ENCODE measurements at regions not wholly inside any gene's neighbourhood (a gene's known extent, or its start where the extent isn't known, plus 50 kb on each side); places are given as distances from the start of the nearest gene placed in this dataset.

DNA sequence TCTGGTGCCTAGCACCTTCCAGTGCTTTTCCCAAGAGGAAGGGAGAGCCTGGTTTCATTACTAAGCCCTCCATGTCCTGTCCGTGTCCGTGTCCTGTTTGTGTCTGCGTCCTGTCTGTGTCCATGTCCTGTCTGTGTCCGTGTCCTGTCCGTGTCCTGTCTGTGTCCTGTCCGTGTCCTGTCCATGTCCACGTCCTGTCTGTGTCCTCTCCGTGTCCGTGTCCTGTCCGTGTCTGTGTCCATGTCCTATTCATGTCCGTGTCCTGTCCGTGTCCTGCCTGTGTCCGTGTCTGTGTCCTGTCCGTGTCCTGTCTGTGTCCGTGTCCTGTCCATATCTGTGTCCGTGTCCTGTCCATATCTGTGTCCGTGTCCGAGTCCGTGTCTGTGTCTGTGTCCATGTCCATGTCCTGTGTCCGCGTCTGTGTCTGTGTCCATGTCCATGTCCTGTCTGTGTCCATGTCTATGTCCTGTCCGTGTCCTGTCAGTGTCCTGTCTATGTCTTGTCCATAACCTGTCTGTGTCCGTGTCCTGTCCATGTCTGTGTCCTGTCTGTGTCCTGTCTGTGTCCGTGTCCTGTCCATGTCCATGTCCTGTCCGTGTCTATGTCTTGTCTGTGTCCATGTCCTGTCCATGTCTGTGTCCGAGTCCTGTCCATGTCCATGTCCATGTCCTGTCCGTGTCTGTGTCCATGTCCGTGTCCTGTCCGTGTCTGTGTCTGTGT lies 54.4 kb upstream of the BHLHE23 start:
- TF ChIP-seq, protein P1, sequence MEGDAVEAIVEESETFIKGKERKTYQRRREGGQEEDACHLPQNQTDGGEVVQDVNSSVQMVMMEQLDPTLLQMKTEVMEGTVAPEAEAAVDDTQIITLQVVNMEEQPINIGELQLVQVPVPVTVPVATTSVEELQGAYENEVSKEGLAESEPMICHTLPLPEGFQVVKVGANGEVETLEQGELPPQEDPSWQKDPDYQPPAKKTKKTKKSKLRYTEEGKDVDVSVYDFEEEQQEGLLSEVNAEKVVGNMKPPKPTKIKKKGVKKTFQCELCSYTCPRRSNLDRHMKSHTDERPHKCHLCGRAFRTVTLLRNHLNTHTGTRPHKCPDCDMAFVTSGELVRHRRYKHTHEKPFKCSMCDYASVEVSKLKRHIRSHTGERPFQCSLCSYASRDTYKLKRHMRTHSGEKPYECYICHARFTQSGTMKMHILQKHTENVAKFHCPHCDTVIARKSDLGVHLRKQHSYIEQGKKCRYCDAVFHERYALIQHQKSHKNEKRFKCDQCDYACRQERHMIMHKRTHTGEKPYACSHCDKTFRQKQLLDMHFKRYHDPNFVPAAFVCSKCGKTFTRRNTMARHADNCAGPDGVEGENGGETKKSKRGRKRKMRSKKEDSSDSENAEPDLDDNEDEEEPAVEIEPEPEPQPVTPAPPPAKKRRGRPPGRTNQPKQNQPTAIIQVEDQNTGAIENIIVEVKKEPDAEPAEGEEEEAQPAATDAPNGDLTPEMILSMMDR (IDR thresholded peaks at IDR 0.05): no peak
- no peak for TF ChIP-seq EZH2 (IDR thresholded peaks at IDR 0.05; ENCODE audit: borderline replicate concordance, insufficient read depth, low read depth, low read length, poor library complexity, severe bottlenecking)

Measured in B cell (primary cell).